Neuronal stem cell (in vitro differentiated cells): ENCODE measurements at regions not wholly inside any gene's neighbourhood (a gene's known extent, or its start where the extent isn't known, plus 50 kb on each side); places are given as distances from the start of the nearest gene placed in this dataset.

ENCODE experiments used
- DNase-seq: peaks from one replicate; pipeline ENCODE4 v3.0.0-alpha.2; 2013; ENCODE audit warnings: low spot score
- H2AFZ ChIP-seq: one replicate; pipeline ENCODE4 v1.6.1; 2013; ENCODE audit warnings: mild to moderate bottlenecking, low read length, inconsistent platforms
- H2AK5ac ChIP-seq: 2 replicates; pipeline ENCODE4 v1.6.1; 2013; ENCODE audit warnings: low read depth, mild to moderate bottlenecking, inconsistent platforms, low read length, moderate library complexity, mixed read lengths
- H2BK120ac ChIP-seq: 2 replicates; pipeline ENCODE4 v1.6.1; 2013; ENCODE audit warnings: low read depth, mild to moderate bottlenecking, inconsistent platforms, low read length, moderate library complexity, mixed read lengths
- H2BK12ac ChIP-seq: one replicate; pipeline ENCODE4 v1.6.1; 2013; ENCODE audit warnings: low read length, inconsistent platforms
- H2BK15ac ChIP-seq: 2 replicates; pipeline ENCODE4 v1.6.1; 2013; ENCODE audit warnings: mild to moderate bottlenecking, low read length, inconsistent platforms, mixed read lengths
- H2BK5ac ChIP-seq: one replicate; pipeline ENCODE4 v1.6.1; 2013; ENCODE audit warnings: inconsistent platforms, mild to moderate bottlenecking, low read length, moderate library complexity
- H3K14ac ChIP-seq: one replicate; pipeline ENCODE4 v1.6.1; 2013; ENCODE audit warnings: low read length, inconsistent platforms
- H3K18ac ChIP-seq: 2 replicates; pipeline ENCODE4 v1.6.1; 2013; ENCODE audit warnings: low read length, inconsistent platforms
- H3K23ac ChIP-seq: 2 replicates; pipeline ENCODE4 v1.6.1; 2013; ENCODE audit warnings: low read depth, mild to moderate bottlenecking, mixed read lengths, low read length, inconsistent platforms; ENCODE audit not compliant: poor library complexity
- H3K27ac ChIP-seq: replicated peaks from 3 replicates; pipeline ENCODE4 v1.5.1; 2013; ENCODE audit warnings: low read length, inconsistent platforms
- H3K27me3 ChIP-seq, 3 experiments: 2 replicates each; pipeline ENCODE4 v1.6.1; 2013; ENCODE audit warnings: low read length in 3 of 3, mild to moderate bottlenecking in 2 of 3, inconsistent platforms in 1 of 3, low read depth in 1 of 3, mixed read lengths in 1 of 3, moderate library complexity in 1 of 3; ENCODE audit not compliant: control insufficient read depth in 3 of 3, insufficient read depth in 3 of 3
- H3K36me3 ChIP-seq, 2 donors: replicated peaks in 1 of 2; 2 replicates each; pipeline ENCODE4 v1.6.1; 2013; ENCODE audit warnings: low read length in 2 of 2; ENCODE audit not compliant: control insufficient read depth in 2 of 2, insufficient read depth in 2 of 2
- H3K4ac ChIP-seq: 2 replicates; pipeline ENCODE4 v1.6.1; 2013; ENCODE audit warnings: inconsistent platforms, mild to moderate bottlenecking, low read length, moderate library complexity
- H3K4me1 ChIP-seq, 2 donors: 1 replicate in 1 of 2; 2 replicates in 1 of 2; pipeline ENCODE4 v1.6.1; 2013; ENCODE audit warnings: low read length in 2 of 2, low read depth in 1 of 2; ENCODE audit not compliant: control insufficient read depth in 2 of 2, insufficient read depth in 1 of 2
- H3K4me2 ChIP-seq: one replicate; pipeline ENCODE4 v1.6.1; 2013; ENCODE audit warnings: mild to moderate bottlenecking, low read length, inconsistent platforms; ENCODE audit not compliant: insufficient read depth, poor library complexity, severe bottlenecking
- H3K4me3 ChIP-seq, 2 donors: 2 replicates each; pipeline ENCODE4 v1.5.1; 2013; ENCODE audit warnings: low read length in 2 of 2, mild to moderate bottlenecking in 2 of 2, inconsistent platforms in 1 of 2, moderate library complexity in 1 of 2
- H3K79me1 ChIP-seq: one replicate; pipeline ENCODE4 v1.6.1; 2013; ENCODE audit warnings: low read depth, mild to moderate bottlenecking, inconsistent platforms, low read length, moderate library complexity
- H3K9ac ChIP-seq: one replicate; pipeline ENCODE4 v1.6.1; 2013; ENCODE audit warnings: mild to moderate bottlenecking, low read depth, low read length, inconsistent platforms; ENCODE audit not compliant: poor library complexity
- H3K9me3 ChIP-seq, 2 donors: replicated peaks in 1 of 2; 2 replicates each; pipeline versions ENCODE3 to v1.6.1; 2013; ENCODE audit warnings: low read length in 2 of 2, mild to moderate bottlenecking in 2 of 2, inconsistent platforms in 1 of 2, low read depth in 1 of 2, mixed read lengths in 1 of 2, moderate library complexity in 1 of 2; ENCODE audit not compliant: control insufficient read depth in 2 of 2, insufficient read depth in 1 of 2
- H4K8ac ChIP-seq: one replicate; pipeline ENCODE4 v1.6.1; 2013; ENCODE audit warnings: low read depth, mild to moderate bottlenecking, inconsistent platforms, low read length, moderate library complexity
- H4K91ac ChIP-seq: one replicate; pipeline ENCODE4 v1.6.1; 2013; ENCODE audit warnings: low read length, low read depth, mild to moderate bottlenecking, inconsistent platforms; ENCODE audit not compliant: poor library complexity
- WGBS, 2 donors: extraction: QIAGEN DNeasy Blood & Tissue Kit; methylation state at CpG; one replicate each; pipeline ENCODE4 v1.1.7; 2013; ENCODE audit warnings: missing lambda C conversion rate in 2 of 2, mixed read lengths in 1 of 2; ENCODE audit not compliant: insufficient read length in 2 of 2, insufficient replicate concordance in 1 of 2; ENCODE audit errors: extremely low coverage in 2 of 2; 5-methylcytosine and 5-hydroxymethylcytosine counted together

DNA sequence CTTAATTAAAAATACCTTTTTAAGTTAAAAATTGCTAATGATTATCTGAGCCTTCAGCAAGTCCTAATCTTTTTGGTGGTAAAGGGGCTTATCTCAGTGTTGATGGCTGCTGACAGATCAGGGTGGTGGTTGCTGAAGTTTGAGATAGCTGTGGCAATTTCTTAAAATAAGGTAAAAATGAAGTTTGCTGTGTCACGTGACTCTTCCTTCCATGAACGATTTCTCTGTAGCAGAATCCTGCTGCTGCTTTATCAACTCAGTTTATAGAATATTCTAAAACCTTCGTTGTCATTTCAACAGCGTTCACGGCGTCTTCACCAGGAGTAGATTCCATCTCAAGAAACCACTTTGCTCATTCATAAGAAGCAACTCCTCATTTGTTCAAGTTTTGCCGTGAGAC is 110.1 kb downstream of the SUCNR1 start:
- no CpG with 5 or more reads among the region's 7 CpGs for WGBS, 2 donors
- Histone ChIP-seq H2AFZ (no peak overlapping the region), H3K27me3 (no peaks in the 10 kb centered on the region), H3K27ac (no peak overlapping the region), H3K18ac (no peak overlapping the region), H3K4me2 (no peak overlapping the region), H2BK12ac (no peak overlapping the region), H3K23ac (no peak overlapping the region), H2AK5ac (no peak overlapping the region), H3K4me1 (no peaks in the 10 kb centered on the region), H2BK5ac (no peak overlapping the region), H4K8ac (no peak overlapping the region), H3K4me3 (no peak overlapping the region), H3K14ac (no peak overlapping the region), H2BK15ac (no peak overlapping the region), H3K9me3 (no peaks in the 10 kb centered on the region), H3K79me1 (no peaks in the 10 kb centered on the region), H3K4ac (no peak overlapping the region), H4K91ac (no peak overlapping the region), H3K9ac (no peak overlapping the region), H2BK120ac (no peak overlapping the region), H3K36me3 (no peaks in the 10 kb centered on the region)
- no peak for DNase-seq

DNA sequence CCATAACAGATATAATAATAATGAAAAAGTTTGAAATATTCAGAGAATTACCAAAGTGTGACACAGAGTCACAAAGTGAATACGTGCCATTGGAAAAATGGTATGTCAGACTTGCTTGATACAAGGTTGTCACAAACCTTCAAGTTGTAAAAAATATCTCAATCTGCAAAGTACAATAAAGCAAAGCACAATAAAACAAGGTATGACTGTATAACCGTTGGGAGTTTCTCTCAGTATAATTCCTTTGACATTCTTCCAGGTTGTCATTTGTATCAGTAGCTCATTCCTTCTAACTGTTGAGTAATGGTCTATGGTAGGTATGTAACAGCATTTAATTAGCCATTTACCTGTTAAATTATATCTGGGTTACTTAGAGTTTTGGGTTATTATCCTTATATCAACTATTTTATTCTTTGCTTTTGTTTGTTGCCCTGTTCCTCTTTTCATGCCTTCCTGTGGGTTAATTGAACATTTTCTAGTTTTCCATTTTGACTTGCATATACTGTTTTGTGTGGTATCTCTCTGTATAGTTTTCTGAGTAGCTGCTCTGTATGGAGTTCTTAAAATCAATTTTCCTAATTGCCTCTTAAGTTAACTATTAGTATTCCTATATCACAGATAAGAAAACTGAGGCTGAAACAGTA is 112.5 kb downstream of the SUCNR1 start:
- H4K91ac ChIP-seq = no peak overlapping the region
- no peak overlapping the region for H2BK15ac ChIP-seq
- no peak overlapping the region for H3K9ac ChIP-seq

DNA sequence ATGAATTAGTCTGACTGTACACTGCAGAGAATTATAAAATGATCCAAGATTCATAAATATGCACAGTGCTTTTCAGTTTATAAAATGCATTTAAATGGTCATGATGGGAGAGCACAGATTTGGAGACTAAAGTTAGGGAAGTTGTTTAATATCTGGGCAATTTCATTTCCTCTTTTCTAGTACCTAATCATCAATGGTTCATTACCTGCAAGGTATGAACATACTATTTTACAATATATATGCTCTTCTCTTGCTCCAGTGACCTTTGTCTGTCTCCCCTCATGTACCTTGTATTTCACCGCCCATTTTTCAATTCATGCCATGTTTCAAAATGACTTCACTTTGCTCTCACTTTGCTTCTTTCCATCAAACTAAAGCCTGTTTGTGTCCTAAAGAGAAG is 114.5 kb downstream of the SUCNR1 start:
- no peak overlapping the region for H4K91ac ChIP-seq
- no peak overlapping the region for H3K27ac ChIP-seq
- no peaks in the 10 kb centered on the region for H3K9me3 ChIP-seq

More for the DNA sequence above, 112.5 kb downstream of the SUCNR1 start:
- Histone ChIP-seq H2AK5ac (no peak overlapping the region), H4K8ac (no peak overlapping the region), H2BK120ac (no peak overlapping the region), H3K27me3 (no peaks in the 10 kb centered on the region), H2AFZ (no peak overlapping the region), H3K14ac (no peak overlapping the region), H3K4ac (no peak overlapping the region), H2BK12ac (no peak overlapping the region), H3K27ac (no peak overlapping the region), H3K4me2 (no peak overlapping the region), H2BK5ac (no peak overlapping the region), H3K9me3 (no peaks in the 10 kb centered on the region), H3K4me3 (no peak overlapping the region), H3K79me1 (no peaks in the 10 kb centered on the region), H3K36me3 (no peaks in the 10 kb centered on the region), H3K23ac (no peak overlapping the region), H3K4me1 (no peaks in the 10 kb centered on the region), H3K18ac (no peak overlapping the region)
- no CpG with 5 or more reads among the region's 2 CpGs for WGBS, 2 donors
- DNase-seq = no peak

DNA sequence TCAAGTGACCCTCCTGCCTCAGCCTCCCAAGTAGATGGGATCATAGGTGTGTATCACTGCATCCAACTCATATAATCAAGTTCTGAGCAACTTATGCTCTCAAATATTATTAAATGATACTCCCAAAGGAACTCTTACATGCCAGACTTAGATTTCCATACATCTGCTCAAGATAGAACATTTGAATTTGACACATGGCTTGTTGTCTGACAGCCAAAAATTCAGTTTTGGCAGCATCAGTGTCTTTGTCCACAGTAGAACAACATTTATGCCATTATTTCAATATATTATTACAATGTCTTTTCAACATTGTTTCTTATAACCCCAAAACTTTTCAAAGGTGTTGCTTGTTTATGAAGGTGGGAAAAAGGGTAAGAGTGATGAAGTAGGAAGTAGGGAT is 116.2 kb downstream of the SUCNR1 start:
- Histone ChIP-seq H2AFZ (no peak overlapping the region), H2BK5ac (no peak overlapping the region), H4K8ac (no peak overlapping the region), H3K4me3 (no peak overlapping the region), H3K23ac (no peak overlapping the region), H2BK12ac (no peak overlapping the region), H3K4ac (no peak overlapping the region), H2BK15ac (no peak overlapping the region), H2AK5ac (no peak overlapping the region), H3K4me2 (no peak overlapping the region), H3K36me3 (no peaks in the 10 kb centered on the region), H3K79me1 (no peaks in the 10 kb centered on the region), H3K9ac (no peak overlapping the region), H3K27me3 (no peaks in the 10 kb centered on the region), H3K9me3 (no peaks in the 10 kb centered on the region), H3K18ac (no peak overlapping the region), H2BK120ac (no peak overlapping the region), H3K27ac (no peak overlapping the region), H3K14ac (no peak overlapping the region), H3K4me1 (peaks cover 0 to 10% of the 10 kb centered on the region in 2 donors), H4K91ac (no peak overlapping the region)
- DNase-seq = no peak

More for the DNA sequence above, 114.5 kb downstream of the SUCNR1 start:
- H3K4me1 ChIP-seq = peaks cover 0 to 9% of the 10 kb centered on the region in 2 donors
- H4K8ac ChIP-seq = no peak overlapping the region
- no peak overlapping the region for H2BK15ac ChIP-seq
- no peaks in the 10 kb centered on the region for H3K79me1 ChIP-seq
- H3K14ac ChIP-seq = no peak overlapping the region
- no peak overlapping the region for H3K23ac ChIP-seq
- WGBS, 2 donors = no CpG with 5 or more reads among the region's 1 CpG
- H2BK120ac ChIP-seq = no peak overlapping the region
- DNase-seq = no peak
- H3K4me3 ChIP-seq = no peak overlapping the region
- no peak overlapping the region for H3K4ac ChIP-seq
- H2AK5ac ChIP-seq = no peak overlapping the region
- no peak overlapping the region for H3K4me2 ChIP-seq
- H3K9ac ChIP-seq = no peak overlapping the region
- no peak overlapping the region for H3K18ac ChIP-seq
- H2BK12ac ChIP-seq = no peak overlapping the region
- no peaks in the 10 kb centered on the region for H3K36me3 ChIP-seq
- no peaks in the 10 kb centered on the region for H3K27me3 ChIP-seq
- H2AFZ ChIP-seq = no peak overlapping the region
- H2BK5ac ChIP-seq = no peak overlapping the region
